Activated T-cell treated with anti-CD3 and anti-CD28 coated beads, Interleukin-2, amount 50 U/mL, for 24 hours (primary cell): ENCODE measurements at regions not wholly inside any gene's neighbourhood (a gene's known extent, or its start where the extent isn't known, plus 50 kb on each side); places are given as distances from the start of the nearest gene placed in this dataset.

Source experiments
- DNase-seq: peaks from one replicate; pipeline ENCODE4 v3.0.0-alpha.2; 2020
- H3K27ac Mint-ChIP-seq: 2 replicates; pipeline ENCODE4 v1.8.0; 2020; ENCODE audit warnings: mild to moderate bottlenecking, mixed read lengths
- H3K27me3 Mint-ChIP-seq: 2 replicates; pipeline ENCODE4 v1.8.0; 2020; ENCODE audit warnings: mixed read lengths
- H3K36me3 Mint-ChIP-seq: 2 replicates; pipeline ENCODE4 v1.8.0; 2020; ENCODE audit warnings: low read depth, mixed read lengths
- H3K4me1 Mint-ChIP-seq: 2 replicates; pipeline ENCODE4 v1.8.0; 2020; ENCODE audit warnings: low read depth, mixed read lengths
- H3K4me3 Mint-ChIP-seq: 2 replicates; pipeline ENCODE4 v1.8.0; 2020; ENCODE audit warnings: mild to moderate bottlenecking, moderate library complexity, mixed read lengths
- H3K9me3 Mint-ChIP-seq: 2 replicates; pipeline ENCODE4 v1.8.0; 2020; ENCODE audit warnings: mixed read lengths

GRCh38 chr6:167532410-167533288 is 207.8 kb downstream of the TTLL2 start:
- Mint-ChIP-seq H3K27me3 (peaks cover 50% of the 10 kb centered on the region), H3K36me3 (no peaks in the 10 kb centered on the region), H3K9me3 (peaks cover 2% of the 10 kb centered on the region), H3K4me1 (peaks cover 2% of the 10 kb centered on the region), H3K4me3 (no peak overlapping the region), H3K27ac (no peak overlapping the region)
- no peak for DNase-seq

GRCh38 chr6:167533851-167534250 is 209.0 kb downstream of the TTLL2 start:
- Mint-ChIP-seq H3K36me3 (no peaks in the 10 kb centered on the region), H3K4me1 (no peaks in the 10 kb centered on the region), H3K9me3 (peaks cover 2% of the 10 kb centered on the region), H3K4me3 (no peak overlapping the region), H3K27me3 (peaks cover 49% of the 10 kb centered on the region), H3K27ac (no peak overlapping the region)
- DNase-seq = no peak

GRCh38 chr6:167537816-167538215 is 212.9 kb downstream of the TTLL2 start:
- H3K27me3 Mint-ChIP-seq = peaks cover 18% of the 10 kb centered on the region
- no peak overlapping the region for H3K4me3 Mint-ChIP-seq
- no peaks in the 10 kb centered on the region for H3K36me3 Mint-ChIP-seq
- no peak overlapping the region for H3K27ac Mint-ChIP-seq
- no peak for DNase-seq
- no peaks in the 10 kb centered on the region for H3K4me1 Mint-ChIP-seq
- H3K9me3 Mint-ChIP-seq = peaks cover 2% of the 10 kb centered on the region

GRCh38 chr6:167538746-167539145 is 213.9 kb downstream of the TTLL2 start:
- Mint-ChIP-seq H3K4me3 (no peak overlapping the region), H3K27ac (no peak overlapping the region), H3K36me3 (no peaks in the 10 kb centered on the region), H3K4me1 (no peaks in the 10 kb centered on the region), H3K9me3 (peaks cover 2% of the 10 kb centered on the region), H3K27me3 (peaks cover 16% of the 10 kb centered on the region)
- DNase-seq = no peak

- Mint-ChIP-seq H3K36me3 (no peaks in the 10 kb centered on the region), H3K9me3 (peaks cover under 1% of the 10 kb centered on the region), H3K27ac (no peak overlapping the region), H3K4me3 (no peak overlapping the region), H3K4me1 (no peaks in the 10 kb centered on the region), H3K27me3 (peaks cover 15% of the 10 kb centered on the region)
- no peak for DNase-seq
Observed at GRCh38 chr6:167540796-167541195, 215.9 kb downstream of the TTLL2 start.

GRCh38 chr6:167541544-167541943 is 216.7 kb downstream of the TTLL2 start:
- H3K27ac Mint-ChIP-seq = no peak overlapping the region
- no peak overlapping the region for H3K4me3 Mint-ChIP-seq
- no peaks in the 10 kb centered on the region for H3K4me1 Mint-ChIP-seq
- peaks cover 12% of the 10 kb centered on the region for H3K27me3 Mint-ChIP-seq
- H3K9me3 Mint-ChIP-seq = no peaks in the 10 kb centered on the region
- DNase-seq = no peak
- no peaks in the 10 kb centered on the region for H3K36me3 Mint-ChIP-seq

- no peaks in the 10 kb centered on the region for H3K4me1 Mint-ChIP-seq
Observed at GRCh38 chr6:167543602-167544497, 219.0 kb downstream of the TTLL2 start.

GRCh38 chr6:167546611-167547327 is 221.9 kb downstream of the TTLL2 start:
- no peak for DNase-seq
- H3K27me3 Mint-ChIP-seq = no peaks in the 10 kb centered on the region
- no peaks in the 10 kb centered on the region for H3K36me3 Mint-ChIP-seq
- no peak overlapping the region for H3K4me3 Mint-ChIP-seq
- H3K4me1 Mint-ChIP-seq = no peaks in the 10 kb centered on the region
- H3K9me3 Mint-ChIP-seq = no peaks in the 10 kb centered on the region
- H3K27ac Mint-ChIP-seq = no peak overlapping the region

More at GRCh38 chr6:167543602-167544497, 219.0 kb downstream of the TTLL2 start:
- Mint-ChIP-seq H3K27ac (no peak overlapping the region), H3K4me3 (no peak overlapping the region), H3K36me3 (no peaks in the 10 kb centered on the region), H3K27me3 (no peaks in the 10 kb centered on the region), H3K9me3 (no peaks in the 10 kb centered on the region)
- DNase-seq = no peak

- Mint-ChIP-seq H3K27me3 (no peaks in the 10 kb centered on the region), H3K9me3 (no peaks in the 10 kb centered on the region), H3K27ac (no peak overlapping the region), H3K36me3 (no peaks in the 10 kb centered on the region), H3K4me3 (no peak overlapping the region), H3K4me1 (no peaks in the 10 kb centered on the region)
- no peak for DNase-seq
Observed at GRCh38 chr6:167547328-167547692, 222.4 kb downstream of the TTLL2 start.

GRCh38 chr6:167547751-167548150 is 222.9 kb downstream of the TTLL2 start:
- no peak overlapping the region for H3K27ac Mint-ChIP-seq
- no peaks in the 10 kb centered on the region for H3K27me3 Mint-ChIP-seq

GRCh38 chr6:167548451-167548850 is 223.6 kb downstream of the TTLL2 start:
- H3K4me1 Mint-ChIP-seq = no peaks in the 10 kb centered on the region

More at GRCh38 chr6:167547751-167548150, 222.9 kb downstream of the TTLL2 start:
- H3K4me1 Mint-ChIP-seq = no peaks in the 10 kb centered on the region
- H3K36me3 Mint-ChIP-seq = no peaks in the 10 kb centered on the region
- no peak for DNase-seq
- no peaks in the 10 kb centered on the region for H3K9me3 Mint-ChIP-seq
- no peak overlapping the region for H3K4me3 Mint-ChIP-seq

GRCh38 chr6:167549213-167549612 is 224.3 kb downstream of the TTLL2 start:
- Mint-ChIP-seq H3K36me3 (no peaks in the 10 kb centered on the region), H3K9me3 (no peaks in the 10 kb centered on the region)

More at GRCh38 chr6:167548451-167548850, 223.6 kb downstream of the TTLL2 start:
- Mint-ChIP-seq H3K4me3 (no peak overlapping the region), H3K36me3 (no peaks in the 10 kb centered on the region), H3K9me3 (no peaks in the 10 kb centered on the region), H3K27me3 (no peaks in the 10 kb centered on the region), H3K27ac (no peak overlapping the region)
- no peak for DNase-seq

GRCh38 chr6:167550941-167551627 is 226.2 kb downstream of the TTLL2 start:
- no peaks in the 10 kb centered on the region for H3K27me3 Mint-ChIP-seq
- H3K4me3 Mint-ChIP-seq = no peak overlapping the region
- no peak overlapping the region for H3K27ac Mint-ChIP-seq
- no peaks in the 10 kb centered on the region for H3K36me3 Mint-ChIP-seq
- H3K4me1 Mint-ChIP-seq = no peaks in the 10 kb centered on the region
- DNase-seq = no peak
- peaks cover 10% of the 10 kb centered on the region for H3K9me3 Mint-ChIP-seq

More at GRCh38 chr6:167549213-167549612, 224.3 kb downstream of the TTLL2 start:
- no peak overlapping the region for H3K27ac Mint-ChIP-seq
- no peak for DNase-seq
- no peaks in the 10 kb centered on the region for H3K4me1 Mint-ChIP-seq
- H3K4me3 Mint-ChIP-seq = no peak overlapping the region
- H3K27me3 Mint-ChIP-seq = no peaks in the 10 kb centered on the region
